Activated CD4-positive, CD25-positive, alpha-beta regulatory T cell treated with anti-CD3 and anti-CD28 coated beads, Interleukin-2, amount 50 U/mL, for 24 hours (primary cell): ENCODE measurements at regions not wholly inside any gene's neighbourhood (a gene's known extent, or its start where the extent isn't known, plus 50 kb on each side); places are given as distances from the start of the nearest gene placed in this dataset.
"Not testable (repeated sequence)": the region's sequence is repeated elsewhere in the genome, so short reads cannot be mapped to it uniquely, and the experiment has no call there.

ENCODE experiments used
- ATAC-seq, 2 donors: fragments of 150-1000 bp; cut with Tn5 transposase; one replicate each; pipeline ENCODE4 v1.10.0; 2021; ENCODE audit warnings: mild to moderate bottlenecking in 1 of 2, moderate library complexity in 1 of 2

DNA sequence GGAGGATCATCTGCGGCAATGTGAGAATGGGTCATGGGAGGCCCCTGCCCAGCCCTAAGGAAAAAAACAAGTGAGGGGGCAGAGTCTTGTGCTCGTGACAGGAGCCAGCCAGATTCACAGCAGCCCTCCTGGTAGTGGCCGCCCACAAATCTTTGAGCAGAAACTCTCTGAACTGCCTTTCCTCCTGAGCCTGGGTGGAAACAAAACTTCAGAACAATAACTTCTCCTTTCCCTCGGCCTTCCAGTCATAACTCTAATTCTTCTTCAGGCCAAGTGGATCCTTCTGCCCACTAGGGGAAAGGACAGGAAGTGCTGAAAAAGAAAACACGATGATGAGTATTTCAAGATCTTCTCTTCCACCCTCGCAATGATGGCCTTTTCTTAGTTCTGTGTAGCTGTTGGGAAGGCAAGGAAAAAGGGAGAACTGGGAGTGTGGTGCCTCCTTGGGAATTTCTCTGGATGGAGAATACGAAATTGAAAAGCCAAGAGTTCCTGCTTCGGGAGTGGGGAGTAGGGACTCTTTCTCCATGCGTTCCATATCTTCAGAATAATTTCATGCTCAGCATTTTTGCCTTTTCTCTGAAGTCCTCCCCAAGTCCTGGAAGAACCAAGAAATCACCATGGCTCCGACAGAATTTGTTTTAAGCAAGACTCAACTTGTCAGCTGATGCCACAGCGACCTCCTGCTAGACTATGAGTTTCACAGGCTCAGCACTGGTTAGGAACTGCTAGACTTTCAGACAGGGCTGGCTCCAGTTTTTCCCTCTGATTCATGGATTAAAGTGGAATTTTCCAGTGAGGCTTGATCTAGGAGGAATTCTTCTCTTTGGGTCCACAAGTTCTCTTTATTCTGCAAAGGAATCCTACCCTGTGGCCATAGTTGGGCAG lies 188.9 kb downstream of the CAND1 start:
- no peak for ATAC-seq

DNA sequence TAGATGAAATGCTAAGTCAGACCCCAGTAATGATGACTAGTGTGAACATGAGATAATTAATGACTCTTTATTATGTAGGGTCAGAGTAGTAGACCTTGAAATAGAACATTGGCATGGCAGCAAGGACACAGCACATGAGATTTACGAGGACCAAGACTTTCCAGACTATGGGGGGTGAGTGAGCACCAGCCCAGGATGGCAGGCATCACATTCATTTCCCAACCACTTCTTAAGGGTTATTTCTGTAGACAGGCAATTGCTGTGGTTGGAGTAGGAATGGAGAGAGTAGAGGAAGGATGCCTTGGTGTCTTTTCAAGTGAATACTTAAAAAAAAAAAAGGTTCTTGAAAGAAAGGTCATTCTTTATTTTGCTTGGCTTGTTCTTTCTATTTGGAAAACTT lies 189.4 kb upstream of the DYRK2 start:
- ATAC-seq, result no peak

DNA sequence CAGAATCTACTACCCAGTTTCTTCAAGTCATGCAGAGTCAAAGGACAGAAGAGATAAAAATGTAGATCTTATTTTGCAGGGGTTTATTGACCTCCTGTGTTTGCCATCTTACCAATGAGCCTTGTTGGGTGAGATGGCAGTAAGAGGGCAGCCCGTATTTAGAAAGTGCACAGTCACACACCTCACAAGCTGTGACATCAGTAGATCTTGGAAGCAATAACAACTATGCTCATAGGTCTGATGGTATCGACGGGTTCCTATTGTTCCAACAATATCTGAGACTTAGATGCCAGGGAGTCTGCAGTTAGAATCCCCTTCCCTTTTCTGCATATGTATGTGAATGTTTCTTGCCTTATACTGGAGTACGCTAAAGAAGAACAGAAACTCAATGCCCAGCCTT lies 189.0 kb upstream of the DYRK2 start:
- ATAC-seq, result no peak

DNA sequence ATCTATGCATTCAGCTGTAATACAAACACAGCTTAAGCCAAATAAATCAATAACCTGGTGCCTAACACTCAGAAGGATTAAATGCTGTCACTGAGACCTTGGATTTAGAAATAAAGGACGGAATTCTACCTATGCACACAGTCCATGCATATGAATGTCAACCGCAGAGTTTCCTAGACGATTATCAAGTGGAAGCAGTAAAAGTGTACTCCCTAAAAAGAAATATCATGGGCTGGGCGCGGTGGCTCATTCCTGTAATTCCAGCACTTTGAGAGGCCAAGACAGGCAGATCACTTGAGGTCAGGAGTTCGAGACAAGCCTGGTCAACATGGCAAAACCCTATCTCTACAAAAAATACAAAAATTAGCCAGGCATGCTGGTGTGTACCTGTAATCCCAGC lies 188.2 kb upstream of the DYRK2 start:
- no peak for ATAC-seq

DNA sequence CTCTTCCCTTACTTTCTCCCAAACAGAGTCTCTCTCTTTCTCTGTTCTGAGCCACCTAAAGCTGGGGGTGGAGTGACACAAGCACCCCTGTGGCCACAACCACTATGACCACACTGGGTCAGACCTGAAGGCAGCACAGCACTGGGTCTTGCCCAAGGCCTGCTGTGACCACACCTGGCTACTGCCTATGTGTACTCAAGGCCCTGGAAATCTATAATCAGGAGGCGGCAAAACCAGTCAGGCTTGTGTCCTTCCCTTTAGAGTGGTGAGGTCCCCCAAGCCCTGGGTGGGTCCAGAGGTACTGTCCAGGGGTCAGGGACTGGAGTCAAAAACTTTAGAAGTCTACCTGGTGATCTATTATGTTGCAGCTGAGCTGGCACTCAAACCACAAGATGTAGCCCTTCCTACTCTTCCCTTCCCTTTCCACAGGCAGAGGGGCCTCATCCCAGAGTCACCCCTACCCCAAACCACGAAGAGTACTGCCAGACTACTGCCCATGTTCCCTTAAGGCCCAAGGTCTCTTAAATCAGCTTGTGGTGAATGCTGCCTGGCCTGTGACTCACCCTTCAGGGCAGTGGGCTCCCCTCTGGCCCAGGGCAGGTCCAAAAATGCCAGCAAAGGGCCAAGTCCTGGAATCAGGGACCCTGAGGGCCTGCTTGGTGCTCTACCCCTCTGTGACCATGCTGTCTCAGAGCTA lies 179.8 kb upstream of the DYRK2 start:
- no peak for ATAC-seq

DNA sequence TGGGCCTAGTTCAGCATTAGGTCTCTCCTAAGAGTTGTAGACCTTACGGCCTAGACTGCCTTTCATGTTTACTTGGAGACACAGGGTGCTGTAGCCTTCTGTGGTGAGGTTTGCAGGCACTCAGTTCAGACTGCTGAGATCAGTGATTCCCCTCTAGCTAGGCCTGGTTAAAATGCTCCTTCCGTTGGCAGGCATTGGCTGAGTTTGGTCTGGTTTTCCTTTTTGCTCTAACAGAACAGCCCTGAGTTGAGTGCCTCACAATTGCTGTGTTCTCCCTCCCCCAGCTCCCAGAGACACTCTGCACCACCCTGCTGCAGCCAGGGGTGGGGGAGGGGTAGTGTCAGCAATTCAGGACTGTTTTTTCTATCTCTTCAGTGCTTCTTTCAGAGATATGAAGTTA lies 178.9 kb upstream of the DYRK2 start:
- no peak for ATAC-seq

DNA sequence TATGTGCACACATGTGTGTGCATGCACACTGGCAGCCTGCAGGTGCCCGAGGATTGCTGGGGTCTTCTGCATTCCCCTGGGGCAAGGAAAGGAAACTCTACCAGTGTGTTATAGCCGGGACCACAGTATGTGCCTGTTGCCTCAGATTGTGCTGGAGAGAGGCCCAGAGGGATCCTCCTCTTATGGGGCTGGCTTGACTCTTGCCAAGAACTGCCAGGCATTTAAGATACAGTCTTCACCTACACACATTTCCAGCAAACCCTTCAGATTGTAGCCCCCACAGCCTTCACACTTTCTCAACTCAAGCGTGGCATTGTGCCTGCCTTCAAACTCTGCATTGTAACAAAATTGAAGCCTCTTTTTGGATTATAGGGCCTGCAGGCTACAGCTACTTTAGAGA lies 176.7 kb upstream of the DYRK2 start:
- no peak for ATAC-seq

DNA sequence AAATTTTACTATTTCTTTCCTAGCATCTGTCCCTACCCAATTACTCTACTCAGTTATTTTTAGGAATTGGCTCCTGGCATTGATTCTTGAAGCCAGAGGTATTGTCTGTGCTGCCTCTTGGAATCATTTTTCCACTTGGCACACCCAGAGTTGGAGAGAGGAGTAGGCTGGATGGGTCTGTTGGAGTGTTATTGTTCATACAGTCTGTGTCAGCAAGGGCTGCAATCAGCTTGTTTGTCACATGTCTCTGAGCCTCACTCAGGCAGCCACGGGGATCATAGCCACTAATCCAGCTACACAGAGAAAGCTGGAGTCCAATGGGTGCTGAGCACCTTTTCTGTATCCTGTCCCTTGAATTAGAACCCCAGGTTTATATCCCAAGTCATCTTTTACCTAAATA lies 176.0 kb upstream of the DYRK2 start:
- no peak for ATAC-seq

DNA sequence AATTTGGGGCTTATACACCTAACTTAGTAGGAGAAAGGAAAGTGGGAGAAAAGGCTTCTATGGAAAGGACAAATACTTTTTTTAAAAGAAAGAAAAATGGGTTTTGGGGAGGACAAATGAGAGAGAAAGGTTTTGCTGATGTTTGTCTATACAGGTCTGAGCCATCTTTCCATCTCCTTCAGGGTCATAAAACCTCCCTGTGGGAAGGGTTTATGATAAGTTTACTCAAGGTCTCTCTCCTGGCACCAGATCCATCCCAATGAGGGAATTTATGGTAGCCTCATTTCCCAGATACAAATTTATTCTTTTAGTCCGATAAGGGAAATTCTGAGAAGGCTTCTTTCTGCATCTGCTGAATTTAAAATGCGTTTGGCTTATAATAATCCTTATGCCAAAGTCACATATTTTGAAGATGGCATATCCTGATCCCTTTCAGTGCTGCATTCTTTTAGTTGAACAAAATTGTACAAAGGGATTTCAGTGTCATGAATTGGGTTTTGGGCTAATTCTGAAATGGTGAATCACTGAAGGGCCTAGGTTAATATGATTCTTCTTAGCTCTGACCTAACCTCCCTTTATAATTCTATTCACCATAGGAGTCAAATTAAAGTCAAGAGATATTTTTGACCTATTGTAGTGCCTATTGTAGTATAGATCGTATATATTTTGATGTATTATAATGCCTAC lies 173.5 kb upstream of the DYRK2 start:
- no peak for ATAC-seq

DNA sequence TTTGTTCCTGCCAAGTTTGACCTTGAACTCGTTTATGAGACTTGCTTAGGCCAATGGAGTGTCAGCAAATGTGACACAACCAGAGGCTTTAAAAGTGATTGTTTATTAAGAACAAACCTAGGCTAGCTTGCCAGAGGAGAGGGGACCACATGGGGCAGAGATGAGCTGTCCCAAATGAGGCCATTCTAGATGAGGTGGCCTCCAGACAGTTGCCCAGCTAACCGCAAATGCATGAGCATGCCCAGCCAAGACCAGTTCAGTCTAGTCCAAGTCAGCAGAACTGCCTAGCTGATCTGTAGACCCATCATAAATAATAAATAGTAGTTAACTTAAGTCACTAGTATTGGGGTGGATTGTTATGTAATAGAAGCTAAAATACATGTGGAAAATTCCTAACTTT lies 172.8 kb upstream of the DYRK2 start:
- no peak for ATAC-seq

DNA sequence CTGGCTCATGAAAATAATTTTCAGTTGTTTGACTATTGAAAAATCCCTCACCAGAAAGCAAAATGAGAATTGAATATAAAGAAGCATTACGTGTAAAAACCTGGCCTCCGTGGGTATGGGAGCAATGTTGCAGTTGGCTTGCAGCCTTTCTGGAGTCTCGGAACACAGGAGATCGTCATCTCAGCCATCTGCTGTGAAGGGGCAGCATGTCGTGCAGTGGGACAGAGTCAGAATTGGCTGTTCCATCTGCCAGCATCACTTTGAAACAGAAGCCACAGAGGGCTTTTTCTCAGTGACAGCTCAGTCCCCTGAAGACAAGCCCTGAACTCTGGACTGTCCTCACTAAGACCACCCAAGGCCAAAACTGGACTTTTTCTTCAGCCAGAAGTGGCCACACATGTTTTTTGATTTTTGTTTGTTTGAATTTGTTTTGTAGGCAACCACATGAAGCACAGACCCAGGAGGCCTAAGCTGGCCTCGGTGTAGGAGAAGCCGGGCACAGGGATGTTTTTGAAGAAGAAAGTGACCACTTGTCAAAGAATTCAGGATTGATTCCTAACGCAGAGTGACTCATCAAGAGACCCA lies 170.8 kb upstream of the DYRK2 start:
- no peak for ATAC-seq

DNA sequence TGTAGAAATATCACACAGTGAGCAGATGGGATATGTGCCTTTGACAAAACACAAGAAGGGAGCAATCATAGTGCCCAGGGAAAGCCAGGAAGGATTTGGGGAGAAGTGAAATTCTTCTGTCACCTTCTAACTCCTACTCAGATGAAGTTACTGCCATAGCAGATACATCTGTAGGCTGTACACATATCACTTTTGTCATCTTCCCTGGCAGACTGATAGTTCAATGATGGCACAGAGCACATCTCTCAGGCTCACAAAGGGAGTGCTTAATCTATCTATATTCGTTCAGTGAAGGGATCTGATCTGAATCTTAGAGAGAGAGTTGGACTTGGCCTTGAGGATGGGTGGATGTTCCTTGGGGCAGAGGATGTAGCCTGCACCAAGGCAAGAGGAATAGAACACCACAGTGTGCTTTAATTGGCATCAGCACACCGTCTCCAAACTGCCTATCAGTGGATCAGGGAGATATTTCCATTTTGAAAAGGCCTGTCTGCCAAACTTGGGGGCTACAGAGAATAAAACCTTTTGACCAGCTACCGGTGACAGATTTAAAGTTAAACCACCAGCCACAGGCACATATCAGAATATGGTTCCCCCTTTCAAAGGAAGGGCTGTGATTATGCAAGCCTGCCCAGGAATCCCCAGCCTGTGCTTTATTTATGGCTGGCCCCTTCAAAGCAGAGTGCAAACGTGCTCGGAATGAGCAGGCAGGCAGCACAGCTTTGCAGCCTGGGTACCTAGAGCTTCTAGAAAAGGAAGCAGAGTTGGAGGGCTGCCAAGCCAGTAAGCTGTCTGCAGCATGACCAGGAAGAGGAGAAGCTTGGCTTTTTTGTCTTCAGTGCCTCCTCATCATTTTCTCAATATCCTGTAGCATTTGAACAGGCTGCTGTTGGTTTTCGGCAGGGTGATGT lies 165.5 kb upstream of the DYRK2 start:
- peak; percentile 54 to 58 for ATAC-seq

DNA sequence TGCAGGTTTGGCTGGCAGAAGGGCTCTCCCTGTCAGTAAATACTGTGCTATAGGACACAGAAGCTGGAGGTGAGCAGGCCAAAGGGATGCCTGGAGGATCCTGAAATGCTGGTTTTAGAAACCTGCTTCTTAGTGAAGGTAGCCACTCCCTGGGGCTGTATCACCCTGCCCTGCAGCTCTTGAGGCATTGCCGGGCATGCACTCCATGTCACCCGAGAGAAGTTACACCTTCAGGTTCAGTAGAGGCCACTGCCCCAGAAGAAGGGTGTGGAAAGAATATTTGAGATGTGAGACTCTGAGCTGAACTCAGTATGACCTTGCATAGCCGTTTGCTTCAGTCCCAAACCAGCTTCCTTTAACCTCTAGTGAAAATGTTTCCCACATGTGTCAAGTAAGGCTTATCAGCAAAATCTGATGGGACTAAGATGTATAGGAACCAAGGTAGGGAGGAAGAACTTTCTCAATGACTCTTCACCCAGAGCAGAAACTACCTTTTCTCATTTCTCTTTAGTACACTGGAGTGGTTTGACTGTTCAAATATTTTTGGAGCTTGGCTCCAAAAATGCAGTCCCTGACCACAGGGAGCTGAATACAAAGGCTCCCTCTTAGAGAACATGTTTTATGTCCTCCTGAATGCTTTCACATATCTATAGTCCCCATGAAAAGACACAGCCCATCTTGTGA lies 164.5 kb upstream of the DYRK2 start:
- peak; percentile 28 to 30 for ATAC-seq

DNA sequence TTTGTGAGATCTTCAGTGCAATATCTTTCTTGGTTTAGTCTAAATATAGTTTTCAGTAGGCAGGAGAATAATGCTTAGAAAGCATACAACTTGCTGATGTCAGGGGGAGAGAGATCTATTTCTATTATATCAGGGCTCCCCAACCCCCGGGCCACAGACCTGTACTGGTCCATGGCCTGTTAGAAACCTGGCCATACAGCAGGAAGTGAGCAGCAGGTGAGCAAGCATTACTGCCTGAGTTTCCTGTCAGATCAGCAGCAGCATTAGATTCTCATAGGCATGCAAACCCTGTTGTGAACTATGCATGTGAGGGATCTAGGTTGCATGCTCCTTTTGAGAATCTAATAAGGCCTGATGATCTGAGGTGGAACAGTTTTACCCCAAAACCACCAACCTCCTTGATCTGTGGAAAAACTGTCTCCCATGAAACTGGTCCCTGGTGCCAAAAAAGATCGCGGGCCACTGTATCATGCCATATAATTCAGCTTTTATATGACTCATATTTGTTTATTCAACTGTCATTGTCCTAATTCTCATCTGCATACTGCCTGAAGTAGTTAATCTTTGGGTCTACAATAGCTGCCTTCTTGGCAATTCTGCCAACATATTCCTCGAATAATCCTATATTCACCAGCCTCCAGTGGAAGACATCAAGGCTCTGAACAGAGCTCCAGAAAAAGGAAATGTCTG lies 163.6 kb upstream of the DYRK2 start:
- ATAC-seq, result peak; percentile 47 to 52

DNA sequence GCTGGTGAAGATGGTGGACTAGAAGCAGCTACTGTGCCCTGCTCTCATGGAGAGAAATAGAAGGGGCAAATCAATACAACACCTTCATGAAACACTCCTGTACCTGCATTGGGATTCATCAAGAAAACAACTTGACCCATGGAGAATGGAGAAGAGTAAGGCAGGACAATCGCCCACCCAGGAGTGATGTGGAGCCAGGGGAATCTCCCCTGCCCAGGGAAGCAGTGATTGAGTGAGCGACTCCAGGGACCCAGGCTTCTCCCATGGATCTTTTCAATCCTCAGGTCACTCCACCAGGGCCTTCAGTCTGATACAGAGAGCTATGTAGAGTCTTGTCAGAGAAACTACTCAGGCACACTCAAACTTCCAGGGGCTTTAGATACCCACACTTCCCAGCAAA lies 161.9 kb upstream of the DYRK2 start:
- ATAC-seq, result no peak

DNA sequence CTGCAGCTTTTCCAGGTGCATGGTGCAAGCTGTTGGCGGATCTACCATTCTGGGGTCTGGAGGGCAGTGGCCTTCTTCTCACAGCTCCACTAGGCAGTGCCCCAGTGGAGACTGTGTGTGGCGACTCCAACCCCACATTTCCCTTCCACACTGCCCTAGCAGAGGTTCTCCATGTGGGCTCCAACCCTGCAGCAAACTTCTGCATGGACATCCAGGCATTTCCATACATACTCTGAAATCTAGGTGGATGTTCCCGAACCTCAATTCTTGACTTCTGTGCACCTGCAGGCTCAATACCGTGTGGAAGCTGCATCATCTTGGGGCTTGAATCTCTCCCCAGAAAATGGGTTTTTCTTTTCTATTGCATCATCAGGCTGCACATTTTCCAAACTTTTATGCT lies 160.2 kb upstream of the DYRK2 start:
- not testable (repeated sequence) for ATAC-seq

DNA sequence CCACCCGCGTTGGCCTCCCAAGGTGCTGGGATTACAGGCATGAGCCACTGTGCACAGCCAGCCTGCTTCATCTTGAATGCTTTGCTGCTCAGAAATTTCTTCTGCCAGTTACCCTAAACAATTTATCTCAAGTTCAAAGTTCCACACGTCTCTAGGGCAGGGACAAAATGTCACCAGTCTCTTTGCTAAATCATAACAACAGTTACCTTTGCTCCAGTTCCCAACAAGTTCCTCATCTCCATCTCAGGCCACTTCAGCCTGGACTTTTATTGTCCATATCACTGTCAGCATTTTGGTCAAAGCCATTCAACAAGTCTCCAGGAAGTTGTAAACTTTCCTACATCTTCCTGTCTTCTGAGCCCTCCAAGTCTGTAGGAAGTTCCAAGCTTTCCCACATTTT lies 159.5 kb upstream of the DYRK2 start:
- ATAC-seq, result no peak

DNA sequence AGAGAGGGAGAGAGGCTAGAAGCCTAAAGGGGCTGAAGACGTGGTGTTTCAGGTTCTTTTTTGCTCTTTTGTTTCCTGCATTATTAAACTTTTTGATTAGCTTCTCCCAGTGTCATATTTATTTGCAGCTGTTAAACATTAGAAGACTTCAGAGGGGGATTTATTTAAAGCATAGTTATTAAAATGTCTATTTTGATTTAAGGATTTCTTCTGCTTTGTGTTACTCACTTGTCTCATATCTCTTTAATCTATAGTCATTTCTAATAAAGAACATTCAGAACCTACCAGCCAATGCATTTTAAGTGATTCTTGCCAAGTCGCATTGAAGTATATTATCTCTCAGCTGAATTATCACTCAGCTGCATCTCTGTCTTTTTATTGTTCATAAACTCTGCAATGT lies 152.0 kb upstream of the DYRK2 start:
- ATAC-seq, result no peak

DNA sequence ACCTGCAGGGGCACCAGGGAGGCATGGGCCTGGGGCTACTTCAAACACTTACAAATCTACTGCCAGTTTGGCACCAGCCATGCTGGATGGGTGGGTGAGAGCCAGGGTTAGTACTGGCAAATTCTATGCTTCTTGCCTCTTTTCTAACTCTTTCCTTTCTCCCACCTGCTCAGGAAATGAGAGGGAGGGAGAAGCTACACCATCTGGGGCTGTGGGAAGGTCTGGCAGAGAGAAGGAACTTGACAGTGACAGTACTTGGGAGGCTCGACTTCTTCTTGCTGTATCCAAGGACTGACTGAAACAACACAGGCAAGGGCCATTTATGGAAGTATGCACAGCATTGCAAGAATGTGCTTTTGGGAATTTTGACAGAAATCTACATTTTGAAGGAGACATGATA lies 149.6 kb upstream of the DYRK2 start:
- no peak for ATAC-seq

DNA sequence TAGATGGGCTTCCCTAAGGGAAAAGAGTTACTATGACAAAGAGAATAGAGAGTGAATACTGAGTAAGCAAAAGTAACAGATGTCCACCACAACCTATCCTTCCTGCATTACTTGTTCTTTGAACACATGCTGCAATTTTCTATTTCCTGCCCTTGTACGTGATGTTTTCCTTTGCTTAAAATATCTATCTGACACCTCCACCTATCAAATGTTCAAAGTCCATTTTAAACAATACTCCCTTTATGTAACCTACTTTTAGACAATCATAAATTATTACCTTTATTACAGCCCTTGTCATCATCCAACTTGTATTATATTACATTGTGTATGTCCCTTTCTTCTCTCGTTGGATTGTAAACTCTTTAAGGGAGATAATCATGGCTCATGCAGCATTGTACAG lies 147.2 kb upstream of the DYRK2 start:
- no peak for ATAC-seq

DNA sequence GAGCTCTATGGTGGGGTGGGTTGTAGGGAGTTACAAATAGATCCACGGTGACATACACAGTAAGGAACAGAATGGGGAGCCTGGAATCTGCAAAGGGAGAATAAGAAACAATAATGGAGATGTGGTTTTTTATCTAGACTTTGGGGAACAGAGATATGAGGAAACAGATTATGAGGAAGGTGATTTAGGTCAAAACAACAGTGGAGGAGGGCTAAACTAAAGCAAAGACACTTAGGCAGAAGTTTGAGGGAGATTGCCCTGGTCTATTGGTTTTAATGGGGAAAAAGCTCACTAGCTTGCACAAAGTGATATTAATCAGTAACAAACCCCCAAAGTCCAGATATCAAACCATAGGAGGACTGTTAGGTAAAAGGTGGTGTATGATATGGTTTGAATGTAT lies 144.5 kb upstream of the DYRK2 start:
- ATAC-seq, result no peak
